Body of pancreas (tissue), 4 donors: ENCODE measurements at regions not wholly inside any gene's neighbourhood (a gene's known extent, or its start where the extent isn't known, plus 50 kb on each side); places are given as distances from the start of the nearest gene placed in this dataset.

ENCODE experiments used
- ATAC-seq: fragments of 150-250 bp; one replicate; pipeline ENCODE4 v1.9.1; 2016
- DNase-seq, 4 donors: peaks; one replicate each; pipeline ENCODE4 v3.0.0-alpha.2; 2019
- H3K27ac ChIP-seq, 4 donors: fragments of 200-600 bp; sonication (generic); 1 replicate in 3 of 4; 2 replicates in 1 of 4; pipeline versions ENCODE4 v1.5.1 to v1.6.1; 2016 to 2019; ENCODE audit warnings: mild to moderate bottlenecking in 1 of 4, mixed read lengths in 1 of 4, moderate library complexity in 1 of 4
- H3K27me3 ChIP-seq, 2 donors: fragments of 200-600 bp; sonication (generic); one replicate each; pipeline ENCODE4 v1.6.0; 2016; ENCODE audit warnings: mild to moderate bottlenecking in 1 of 2
- H3K36me3 ChIP-seq, 2 donors: fragments of 200-600 bp; sonication (generic); replicated peaks in 1 of 2; 2 replicates each; pipeline ENCODE4 v1.5.1; 2016; ENCODE audit warnings: low read depth in 2 of 2; ENCODE audit not compliant: insufficient read depth in 1 of 2
- H3K4me1 ChIP-seq: fragments of 200-600 bp; sonication (generic); one replicate; pipeline ENCODE4 v1.6.0; 2016
- H3K4me3 ChIP-seq, 2 donors: fragments of 200-600 bp; sonication (generic); 1 replicate in 1 of 2; 2 replicates in 1 of 2; pipeline ENCODE4 v1.5.1; 2016 to 2019
- H3K9me3 ChIP-seq, 3 donors: fragments of 200-600 bp; sonication (generic); 1 replicate in 2 of 3; 2 replicates in 1 of 3; pipeline ENCODE4 v1.5.1; 2016
- POLR2A ChIP-seq, 3 donors: fragments of 450-650 bp; IDR thresholded peaks; one replicate each; pipeline ENCODE4 v1.6.1; 2016; ENCODE audit warnings: antibody characterized with exemption in 3 of 3, mild to moderate bottlenecking in 2 of 3
- WGBS, 2 donors: methylation state at CpG; one replicate each; pipeline ENCODE4 v1.1.5; 2017; 5-methylcytosine and 5-hydroxymethylcytosine counted together
- intact Hi-C: fragments of 100-400 bp; cut with DNase I; formaldehyde crosslinking; loops from one replicate; pipeline ENCODE4 v1.15.1; 2023
- TF ChIP-seq, protein P1 (sequence below), 7 experiments: fragments of 450-650 bp in 4 of 7; fragments of 200-600 bp in 3 of 7; sonication (generic) in 3 of 7; IDR thresholded peaks; one replicate each; pipeline ENCODE4 v1.5.1; 2016 to 2019; ENCODE audit warnings: antibody characterized with exemption in 7 of 7

DNA sequence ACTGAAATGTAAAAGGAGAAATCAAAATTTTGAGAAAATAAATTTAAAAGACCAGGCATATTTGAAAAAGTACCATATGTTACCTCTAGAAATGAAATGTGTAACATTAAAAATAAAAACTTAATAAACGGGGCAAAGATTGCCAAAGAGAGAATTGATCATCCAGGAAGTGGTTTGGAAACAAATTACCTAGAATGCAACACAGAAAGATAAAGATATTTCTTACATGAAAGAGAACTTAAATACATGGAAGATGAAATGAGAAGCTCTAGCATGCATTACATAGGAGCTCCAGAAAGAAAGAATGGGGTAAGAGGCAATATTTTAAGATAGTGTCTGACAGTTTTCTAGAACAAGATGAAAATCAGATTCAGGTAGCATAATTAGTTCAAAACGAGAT lies 235.9 kb upstream of the IRF2BP2 start:
- H3K4me3 ChIP-seq, result no peak overlapping the region

DNA sequence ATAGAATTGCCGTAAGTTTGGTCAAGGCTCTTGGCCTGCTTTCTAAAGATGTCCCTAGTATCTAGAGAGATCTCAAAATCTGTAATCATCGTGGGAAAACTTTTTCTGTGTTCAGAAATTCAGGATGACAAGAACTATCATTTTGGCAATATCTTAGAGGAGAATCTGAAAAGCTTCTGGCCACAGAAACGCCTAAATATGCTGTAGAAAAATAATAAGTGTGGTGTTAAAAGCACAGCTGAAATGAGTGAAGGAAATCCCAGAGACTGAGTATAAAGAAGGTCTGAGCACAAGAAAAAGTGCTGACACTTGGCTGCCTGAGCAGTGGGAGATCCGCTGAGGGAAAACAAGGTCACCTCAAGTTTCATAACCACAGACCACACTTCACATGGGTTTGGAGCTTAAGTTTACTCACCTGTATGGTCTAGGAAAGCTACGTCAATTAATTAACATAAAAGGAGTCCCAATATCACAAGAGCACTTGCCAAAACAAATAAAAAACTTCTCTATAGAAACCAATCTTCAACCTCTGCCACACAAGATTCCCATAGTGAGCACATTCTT lies 235.2 kb upstream of the IRF2BP2 start:
- no peak for TF ChIP-seq POLR2A (IDR thresholded peaks at IDR 0.05)
- TF ChIP-seq, protein P1, sequence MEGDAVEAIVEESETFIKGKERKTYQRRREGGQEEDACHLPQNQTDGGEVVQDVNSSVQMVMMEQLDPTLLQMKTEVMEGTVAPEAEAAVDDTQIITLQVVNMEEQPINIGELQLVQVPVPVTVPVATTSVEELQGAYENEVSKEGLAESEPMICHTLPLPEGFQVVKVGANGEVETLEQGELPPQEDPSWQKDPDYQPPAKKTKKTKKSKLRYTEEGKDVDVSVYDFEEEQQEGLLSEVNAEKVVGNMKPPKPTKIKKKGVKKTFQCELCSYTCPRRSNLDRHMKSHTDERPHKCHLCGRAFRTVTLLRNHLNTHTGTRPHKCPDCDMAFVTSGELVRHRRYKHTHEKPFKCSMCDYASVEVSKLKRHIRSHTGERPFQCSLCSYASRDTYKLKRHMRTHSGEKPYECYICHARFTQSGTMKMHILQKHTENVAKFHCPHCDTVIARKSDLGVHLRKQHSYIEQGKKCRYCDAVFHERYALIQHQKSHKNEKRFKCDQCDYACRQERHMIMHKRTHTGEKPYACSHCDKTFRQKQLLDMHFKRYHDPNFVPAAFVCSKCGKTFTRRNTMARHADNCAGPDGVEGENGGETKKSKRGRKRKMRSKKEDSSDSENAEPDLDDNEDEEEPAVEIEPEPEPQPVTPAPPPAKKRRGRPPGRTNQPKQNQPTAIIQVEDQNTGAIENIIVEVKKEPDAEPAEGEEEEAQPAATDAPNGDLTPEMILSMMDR (IDR thresholded peaks at IDR 0.05), result no peak
- H3K9me3 ChIP-seq, result no peaks in the 10 kb centered on the region
- peak overlapping the region in 3 of 4 donors; percentile 7 to 60 (median 43) for H3K27ac ChIP-seq
- ATAC-seq (peak; percentile 89), DNase-seq (peak in 2 of 4 donors; percentile 32 to 59)
- H3K27me3 ChIP-seq, result no peaks in the 10 kb centered on the region
- H3K4me1 ChIP-seq, result peaks cover 15% of the 10 kb centered on the region
- H3K36me3 ChIP-seq, result no peaks in the 10 kb centered on the region
- H3K4me3 ChIP-seq, result no peak overlapping the region
- 35 to 56% methylated on average over 5 of the region's 5 CpGs for WGBS, 2 donors
- intact Hi-C loops, result no loop called here

More for the DNA sequence above, 235.9 kb upstream of the IRF2BP2 start:
- no peaks in the 10 kb centered on the region for H3K27me3 ChIP-seq
- H3K4me1 ChIP-seq, result peaks cover 15% of the 10 kb centered on the region
- no peak for ATAC-seq
- H3K9me3 ChIP-seq, result no peaks in the 10 kb centered on the region
- 34 to 48% methylated on average over 2 of the region's 2 CpGs for WGBS, 2 donors
- H3K27ac ChIP-seq, result peak overlapping the region in 2 of 4 donors; percentile 43 to 60
- DNase-seq, result no peak
- TF ChIP-seq, protein P1 (IDR thresholded peaks at IDR 0.05), result no peak
- TF ChIP-seq POLR2A (IDR thresholded peaks at IDR 0.05), result no peak
- intact Hi-C loops, result no loop called here
- no peaks in the 10 kb centered on the region for H3K36me3 ChIP-seq

DNA sequence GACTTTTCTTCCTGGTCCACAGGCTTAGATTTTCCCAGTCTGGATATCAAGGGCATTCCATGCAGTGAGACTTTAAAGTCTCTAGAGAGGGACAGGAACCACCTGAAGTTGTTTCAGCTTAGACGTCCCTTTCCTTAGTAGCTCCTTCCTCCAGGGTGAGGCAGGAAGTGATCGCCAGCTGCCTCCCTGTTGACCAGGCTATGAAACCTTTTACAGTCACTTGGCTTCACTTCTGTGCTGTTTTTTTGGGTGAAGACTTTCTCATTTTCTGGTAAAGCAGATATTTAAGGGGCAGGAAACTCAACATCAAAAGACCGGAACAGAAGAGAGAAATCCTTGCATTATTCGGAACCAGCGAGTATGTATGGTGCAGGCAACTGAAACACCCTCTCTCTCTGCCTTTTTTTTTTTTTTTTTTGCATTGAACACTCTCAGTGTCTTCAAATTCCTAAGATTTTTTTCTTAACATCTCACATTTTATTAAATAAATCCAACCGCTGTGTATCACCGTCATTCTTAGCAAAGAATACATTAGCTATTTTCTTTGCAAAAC lies 234.6 kb upstream of the IRF2BP2 start:
- DNase-seq, result no peak

DNA sequence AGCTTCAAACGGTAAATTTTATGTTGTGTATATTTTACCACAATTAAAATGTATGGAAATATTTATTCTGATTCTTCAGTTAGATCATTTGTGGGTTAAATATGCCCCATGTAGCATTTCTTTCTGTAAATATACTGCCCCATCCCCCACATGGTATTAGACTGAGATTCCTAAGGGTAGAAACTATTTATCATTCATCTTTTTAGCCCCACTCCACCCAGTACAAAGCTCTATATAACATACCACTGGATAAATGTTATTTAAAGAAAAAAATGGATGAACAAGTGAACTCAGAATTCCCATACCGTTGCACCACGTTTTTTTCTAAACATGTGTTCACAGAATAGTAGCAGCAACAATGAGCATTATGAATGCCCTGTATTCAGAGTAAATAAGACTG lies 234.0 kb upstream of the IRF2BP2 start:
- 77 to 87% methylated on average over 3 of the region's 3 CpGs for WGBS, 2 donors
- no peak for ATAC-seq
- H3K27ac ChIP-seq, result no peak overlapping the region

More for the DNA sequence above, 234.6 kb upstream of the IRF2BP2 start:
- no peak for ATAC-seq
- Histone ChIP-seq H3K27me3 (no peaks in the 10 kb centered on the region), H3K9me3 (no peaks in the 10 kb centered on the region), H3K36me3 (no peaks in the 10 kb centered on the region), H3K27ac (peak overlapping the region in 1 of 4 donors; percentile 43), H3K4me3 (no peak overlapping the region), H3K4me1 (peaks cover 15% of the 10 kb centered on the region)
- 80 to 83% methylated on average over 7 of the region's 7 CpGs for WGBS, 2 donors
- TF ChIP-seq, protein P1 (IDR thresholded peaks at IDR 0.05), result no peak
- TF ChIP-seq POLR2A (IDR thresholded peaks at IDR 0.05), result no peak
- intact Hi-C loops, result no loop called here

More for the DNA sequence above, 234.0 kb upstream of the IRF2BP2 start:
- Histone ChIP-seq H3K4me3 (no peak overlapping the region), H3K36me3 (no peaks in the 10 kb centered on the region), H3K9me3 (no peaks in the 10 kb centered on the region), H3K4me1 (peaks cover 15% of the 10 kb centered on the region), H3K27me3 (no peaks in the 10 kb centered on the region)
- TF ChIP-seq, protein P1 (IDR thresholded peaks at IDR 0.05), result no peak
- TF ChIP-seq POLR2A (IDR thresholded peaks at IDR 0.05), result no peak
- no peak for DNase-seq
- intact Hi-C loops, result no loop called here
